ENCODE measurements at regions not wholly inside any gene's neighbourhood (a gene's known extent, or its start where the extent isn't known, plus 50 kb on each side); places are given as distances from the start of the nearest gene placed in this dataset.
A peak's percentile ranks its signal among the peaks of the same experiment; 100 is the strongest.
"Not testable (repeated sequence)": the region's sequence is repeated elsewhere in the genome, so short reads cannot be mapped to it uniquely, and the experiment has no call there.

- Histone ChIP-seq H3K27ac (no peak overlapping the region), H3K27me3 (no peaks in the 10 kb centered on the region)
- no peak for TF ChIP-seq POLR2A (IDR thresholded peaks at IDR 0.05)
- TF ChIP-seq CTCF (IDR thresholded peaks at IDR 0.05) = no peak
- no peak for TF ChIP-seq POLR2AphosphoS5 (IDR thresholded peaks at IDR 0.05; ENCODE audit: insufficient read depth in 1 of 2, low read depth in 1 of 2)
Observed at GRCh38 chr12:46629331-46630229, 196.2 kb downstream of the SLC38A4 start.

DNA sequence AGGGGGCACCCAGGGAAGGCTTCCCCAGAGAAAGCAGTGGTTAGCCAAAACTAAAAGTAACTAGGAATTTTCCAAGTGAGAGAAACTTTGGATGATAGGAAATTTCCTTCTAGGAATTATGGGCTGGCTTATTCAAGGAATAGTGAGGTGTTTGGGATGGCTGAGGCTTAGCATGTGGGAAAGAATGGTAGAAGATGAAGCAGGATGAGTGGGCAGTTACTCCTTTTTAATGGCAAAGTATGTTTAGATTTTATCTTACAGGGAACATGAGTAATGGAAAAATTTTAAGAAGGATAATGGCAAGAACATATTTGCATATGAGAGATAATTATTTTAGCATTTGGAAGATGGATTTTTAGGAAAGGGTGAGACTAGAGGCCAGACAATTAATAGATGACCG lies 197.6 kb downstream of the SLC38A4 start:
- Histone ChIP-seq H3K36me3 (no peaks in the 10 kb centered on the region), H3K4me3 (no peak overlapping the region), H3K27ac (no peak overlapping the region), H3K4me1 (no peaks in the 10 kb centered on the region), H3K9me3 (no peaks in the 10 kb centered on the region), H3K27me3 (no peaks in the 10 kb centered on the region)
- TF ChIP-seq POLR2A (IDR thresholded peaks at IDR 0.05) (no peak), CTCF (IDR thresholded peaks at IDR 0.05) (no peak), POLR2AphosphoS5 (IDR thresholded peaks at IDR 0.05; ENCODE audit: insufficient read depth in 1 of 2, low read depth in 1 of 2) (no peak)
- intact Hi-C loops (cut with DNase I) = no loop called here
- DNase-seq (ENCODE audit: extremely low spot score in 2 of 2) = no peak

More at GRCh38 chr12:46629331-46630229, 196.2 kb downstream of the SLC38A4 start:
- intact Hi-C loops (cut with DNase I) = no loop called here
- no peaks in the 10 kb centered on the region for H3K36me3 ChIP-seq
- no peaks in the 10 kb centered on the region for H3K4me1 ChIP-seq
- DNase-seq (ENCODE audit: extremely low spot score in 2 of 2) = no peak
- H3K4me3 ChIP-seq = no peak overlapping the region
- no peaks in the 10 kb centered on the region for H3K9me3 ChIP-seq

DNA sequence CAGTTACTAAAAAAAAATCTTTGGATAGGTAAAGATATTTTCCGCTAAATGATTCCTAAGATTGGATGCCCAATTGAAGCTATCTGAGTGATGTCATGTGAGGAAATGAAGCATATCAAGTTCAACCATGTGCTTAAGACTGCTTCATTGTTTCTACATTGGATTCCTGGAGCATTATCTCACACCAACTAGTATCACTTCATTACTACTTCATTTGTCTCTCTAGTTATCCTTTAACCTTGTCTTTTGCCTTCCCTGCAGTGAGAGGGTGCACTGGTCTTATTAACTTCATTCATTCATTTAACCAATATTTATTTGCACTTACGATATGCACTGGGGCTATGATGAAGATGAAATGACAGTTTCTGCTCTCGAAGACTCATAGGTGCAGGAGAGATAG lies 198.1 kb downstream of the SLC38A4 start:
- H3K4me3 ChIP-seq = no peak overlapping the region
- no peaks in the 10 kb centered on the region for H3K9me3 ChIP-seq
- no peaks in the 10 kb centered on the region for H3K36me3 ChIP-seq
- no peaks in the 10 kb centered on the region for H3K27me3 ChIP-seq
- no peak overlapping the region for H3K27ac ChIP-seq
- no peaks in the 10 kb centered on the region for H3K4me1 ChIP-seq
- intact Hi-C loops (cut with DNase I) = no loop called here
- no peak for DNase-seq (ENCODE audit: extremely low spot score in 2 of 2)
- TF ChIP-seq CTCF (IDR thresholded peaks at IDR 0.05) (no peak), POLR2A (IDR thresholded peaks at IDR 0.05) (no peak), POLR2AphosphoS5 (IDR thresholded peaks at IDR 0.05; ENCODE audit: insufficient read depth in 1 of 2, low read depth in 1 of 2) (no peak)

- H3K4me1 ChIP-seq; H3K27ac ChIP-seq; DNase-seq (ENCODE audit: extremely low spot score in 2 of 2); intact Hi-C loops (cut with DNase I); H3K4me3 ChIP-seq; H3K27me3 ChIP-seq; H3K9me3 ChIP-seq; H3K36me3 ChIP-seq: not testable (repeated sequence)
Observed at GRCh38 chr12:46619474-46619873, 206.3 kb downstream of the SLC38A4 start.

DNA sequence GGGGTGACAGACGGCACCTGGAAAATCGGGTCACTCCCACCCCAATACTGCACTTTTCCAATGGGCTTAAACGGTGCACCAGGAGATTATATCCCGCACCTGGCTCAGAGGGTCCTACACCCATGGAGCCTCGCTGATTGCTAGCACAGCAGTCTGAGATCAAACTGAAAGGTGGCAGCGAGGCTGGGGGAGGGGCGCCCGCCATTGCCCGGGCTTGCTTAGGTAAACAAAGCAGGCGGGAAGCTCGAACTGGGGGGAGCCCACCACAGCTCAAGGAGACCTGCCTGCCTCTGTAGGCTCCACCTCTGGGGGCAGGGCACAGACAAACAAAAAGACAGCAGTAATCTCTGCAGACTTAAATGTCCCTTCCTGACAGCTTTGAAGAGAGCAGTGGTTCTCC lies 208.1 kb downstream of the SLC38A4 start:
- H3K9me3 ChIP-seq; H3K27me3 ChIP-seq; H3K4me3 ChIP-seq; intact Hi-C loops (cut with DNase I); DNase-seq (ENCODE audit: extremely low spot score in 2 of 2); H3K36me3 ChIP-seq; H3K27ac ChIP-seq; H3K4me1 ChIP-seq: not testable (repeated sequence)

DNA sequence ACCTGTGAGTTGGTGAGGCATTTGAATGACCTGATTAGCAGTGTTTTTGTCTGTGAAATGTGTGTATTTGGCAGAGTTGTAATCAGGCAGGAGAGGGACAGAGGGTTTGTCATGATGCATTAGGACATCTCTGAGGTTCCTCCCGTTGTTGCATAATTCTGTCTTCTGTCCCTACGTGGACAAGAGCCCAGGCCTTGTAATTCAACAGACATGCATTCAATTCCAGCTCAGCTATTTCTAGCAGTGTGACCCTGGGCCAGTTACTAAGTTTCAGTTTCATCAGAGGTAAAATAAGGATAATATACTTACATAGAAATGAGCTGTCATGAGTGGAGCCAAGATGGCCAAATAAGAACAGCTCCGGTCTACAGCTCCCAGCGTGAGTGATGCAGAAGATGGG lies 208.6 kb downstream of the SLC38A4 start:
- Histone ChIP-seq H3K27ac (peak overlapping the region; percentile 25), H3K4me3 (no peak overlapping the region), H3K4me1 (no peaks in the 10 kb centered on the region), H3K27me3 (no peaks in the 10 kb centered on the region), H3K9me3 (no peaks in the 10 kb centered on the region), H3K36me3 (no peaks in the 10 kb centered on the region)
- intact Hi-C loops (cut with DNase I) = no loop called here
- TF ChIP-seq POLR2A (IDR thresholded peaks at IDR 0.05) = no peak
- TF ChIP-seq POLR2AphosphoS5 (IDR thresholded peaks at IDR 0.05; ENCODE audit: insufficient read depth in 1 of 2, low read depth in 1 of 2) = peak in 1 of 2 donors; percentile 88
- no peak for TF ChIP-seq CTCF (IDR thresholded peaks at IDR 0.05)
- no peak for DNase-seq (ENCODE audit: extremely low spot score in 2 of 2)

All from vagina (tissue), 2 donors.